GM12891 (cell line): ENCODE measurements at regions not wholly inside any gene's neighbourhood (a gene's known extent, or its start where the extent isn't known, plus 50 kb on each side); places are given as distances from the start of the nearest gene placed in this dataset.

Experiments
- POLR2A ChIP-seq: IDR thresholded peaks from 2 replicates; pipeline ENCODE4 v1.6.1; 2011; ENCODE audit warnings: low read depth, low read length, control low read depth
- POU2F2 ChIP-seq: IDR thresholded peaks from 2 replicates; pipeline ENCODE4 v1.6.1; 2011; ENCODE audit warnings: low read depth, mild to moderate bottlenecking, control low read depth, low read length, moderate library complexity
- SPI1 ChIP-seq: IDR thresholded peaks from 2 replicates; pipeline ENCODE4 v1.6.1; 2011; ENCODE audit warnings: low read depth, low read length, control low read depth

GRCh38 chr7:84249656-84250055 lies 55.1 kb upstream of the SEMA3A start:
- TF ChIP-seq SPI1: no peak
- no peak for TF ChIP-seq POLR2A
- no peak for TF ChIP-seq POU2F2
